ENCODE measurements at regions not wholly inside any gene's neighbourhood (a gene's known extent, or its start where the extent isn't known, plus 50 kb on each side); places are given as distances from the start of the nearest gene placed in this dataset.

- ChIA-PET CTCF (no interaction called here), POLR2A (no interaction called here), RAD21 (ENCODE audit: low non-redundant PET in 1 of 2, low total read pairs in 2 of 2, uncharacterized antibody in 2 of 2, unreplicated experiment in 2 of 2) (no interaction called here)
- Histone ChIP-seq H3K4me2 (ENCODE audit: low read length) (no peak overlapping the region), H3K9me2 (ENCODE audit: insufficient read depth) (no peaks in the 10 kb centered on the region), H3K9ac (ENCODE audit: low read length) (no peak overlapping the region), H2AFZ (ENCODE audit: low read depth, low read length, poor library complexity, severe bottlenecking) (no peak overlapping the region), H4K20me1 (ENCODE audit: insufficient read depth) (no peaks in the 10 kb centered on the region), H3K4me3 (replicated peaks in 1 of 2; ENCODE audit: low read depth in 1 of 2, low read length in 2 of 2) (no peak overlapping the region), H3K4me1 (ENCODE audit: control insufficient read depth in 1 of 2, insufficient read depth in 2 of 2, low read length in 2 of 2) (no peaks in the 10 kb centered on the region), H3K27ac (ENCODE audit: low read depth, low read length) (no peak overlapping the region), H3K36me3 (ENCODE audit: control insufficient read depth in 1 of 2, insufficient read depth in 2 of 2, low read length in 2 of 2) (no peaks in the 10 kb centered on the region), H3K79me2 (ENCODE audit: insufficient read depth, low read length) (no peaks in the 10 kb centered on the region), H3K27me3 (ENCODE audit: insufficient read depth, low read length) (peaks cover 9% of the 10 kb centered on the region; the same call in 1 of the 2 replicates), H3K9me3 (ENCODE audit: control insufficient read depth in 1 of 2, insufficient read depth in 1 of 2, low read depth in 1 of 2, low read length in 2 of 2) (no peaks in the 10 kb centered on the region)
- intact Hi-C loops (cut with micrococcal nuclease) = no loop called here
- TF ChIP-seq SIN3A (IDR thresholded peaks at IDR 0.05; ENCODE audit: low read depth) (no peak), EGR1 (IDR thresholded peaks at IDR 0.05; ENCODE audit: low read depth) (no peak), ZNF274 (IDR thresholded peaks at IDR 0.05; ENCODE audit: low read depth, low read length) (no peak), SP1 (IDR thresholded peaks at IDR 0.05; ENCODE audit: low read depth) (no peak), ELF1 (IDR thresholded peaks at IDR 0.05; ENCODE audit: borderline replicate concordance, low read depth) (no peak), EZH2 (IDR thresholded peaks at IDR 0.05) (no peak), POLR2A (IDR thresholded peaks at IDR 0.05; ENCODE audit: borderline replicate concordance, extremely low read depth, insufficient read depth, insufficient read length) (no peak), JUND (IDR thresholded peaks at IDR 0.05) (no peak), CBX3 (IDR thresholded peaks at IDR 0.05; ENCODE audit: low read depth) (no peak), YY1 (IDR thresholded peaks at IDR 0.05; ENCODE audit: extremely low read depth, insufficient replicate concordance, low read depth, low read length) (no peak), SRF (IDR thresholded peaks at IDR 0.05; ENCODE audit: low read depth) (no peak), ATF3 (IDR thresholded peaks at IDR 0.05) (no peak), TCF7L2 (IDR thresholded peaks at IDR 0.05; ENCODE audit: borderline replicate concordance, extremely low read depth, insufficient read depth, insufficient read length) (no peak), RAD21 (IDR thresholded peaks at IDR 0.05; ENCODE audit: low read depth) (no peak), EZH2phosphoT487 (IDR thresholded peaks at IDR 0.05; ENCODE audit: borderline replicate concordance) (no peak)
- TF ChIP-seq, protein P1, sequence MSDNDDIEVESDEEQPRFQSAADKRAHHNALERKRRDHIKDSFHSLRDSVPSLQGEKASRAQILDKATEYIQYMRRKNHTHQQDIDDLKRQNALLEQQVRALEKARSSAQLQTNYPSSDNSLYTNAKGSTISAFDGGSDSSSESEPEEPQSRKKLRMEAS (IDR thresholded peaks at IDR 0.05) = no peak
- TF ChIP-seq, protein P2, sequence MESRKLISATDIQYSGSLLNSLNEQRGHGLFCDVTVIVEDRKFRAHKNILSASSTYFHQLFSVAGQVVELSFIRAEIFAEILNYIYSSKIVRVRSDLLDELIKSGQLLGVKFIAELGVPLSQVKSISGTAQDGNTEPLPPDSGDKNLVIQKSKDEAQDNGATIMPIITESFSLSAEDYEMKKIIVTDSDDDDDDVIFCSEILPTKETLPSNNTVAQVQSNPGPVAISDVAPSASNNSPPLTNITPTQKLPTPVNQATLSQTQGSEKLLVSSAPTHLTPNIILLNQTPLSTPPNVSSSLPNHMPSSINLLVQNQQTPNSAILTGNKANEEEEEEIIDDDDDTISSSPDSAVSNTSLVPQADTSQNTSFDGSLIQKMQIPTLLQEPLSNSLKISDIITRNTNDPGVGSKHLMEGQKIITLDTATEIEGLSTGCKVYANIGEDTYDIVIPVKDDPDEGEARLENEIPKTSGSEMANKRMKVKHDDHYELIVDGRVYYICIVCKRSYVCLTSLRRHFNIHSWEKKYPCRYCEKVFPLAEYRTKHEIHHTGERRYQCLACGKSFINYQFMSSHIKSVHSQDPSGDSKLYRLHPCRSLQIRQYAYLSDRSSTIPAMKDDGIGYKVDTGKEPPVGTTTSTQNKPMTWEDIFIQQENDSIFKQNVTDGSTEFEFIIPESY (IDR thresholded peaks at IDR 0.05; ENCODE audit: extremely low read depth, insufficient replicate concordance, low read length) = no peak
- DNase-seq (ENCODE audit: low read depth, low spot score) (no peak), ATAC-seq (no peak)
- no TSS peak for BruUV-seq (replicated peaks)
These were observed 83.0 kb upstream of the FREM1 start for GRCh38 chr9:14993061-14993800.

Data from HCT116 (cell line).